ENCODE measurements at regions not wholly inside any gene's neighbourhood (a gene's known extent, or its start where the extent isn't known, plus 50 kb on each side); places are given as distances from the start of the nearest gene placed in this dataset.

DNA sequence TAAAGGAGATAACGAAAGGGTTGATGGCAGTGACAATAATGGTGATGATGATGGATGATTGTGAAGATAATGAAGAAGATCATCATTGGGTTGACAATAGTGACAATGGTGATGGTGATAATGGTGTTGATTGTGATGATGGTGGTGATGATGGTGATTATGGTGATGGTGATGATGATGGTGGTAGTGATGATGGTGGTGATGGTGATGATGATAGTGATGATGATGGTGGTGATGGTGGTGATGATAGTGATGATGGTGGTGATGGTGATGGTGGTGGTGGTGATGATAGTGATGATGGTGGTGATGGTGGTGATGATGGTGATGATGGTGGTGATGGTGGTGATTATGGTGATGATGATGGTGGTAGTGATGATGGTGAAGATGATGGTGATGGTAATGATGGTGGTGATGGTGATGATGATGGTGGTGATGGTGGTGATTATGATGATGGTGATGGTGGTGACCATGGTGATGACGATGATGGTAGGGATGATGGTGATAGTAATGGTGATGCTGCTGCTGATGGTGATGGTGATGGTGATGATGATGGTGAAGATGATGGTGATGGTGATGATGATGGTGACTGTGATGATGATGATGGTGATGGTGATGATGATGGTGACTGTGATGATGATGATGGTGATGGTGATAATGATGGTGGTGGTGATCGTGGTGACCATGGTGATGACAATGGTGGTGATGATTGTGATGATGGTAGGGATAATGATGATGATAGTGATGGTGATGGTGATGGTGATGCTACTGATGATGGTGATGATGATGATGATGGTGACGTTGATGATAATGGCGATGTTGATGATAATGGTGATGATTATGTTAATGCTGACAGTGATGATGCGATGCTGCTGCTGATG is 61.6 kb upstream of the NKX1-1 start:
- no peaks in the 10 kb centered on the region for H3K36me3 ChIP-seq (ENCODE audit: control insufficient read depth in 2 of 2, extremely low read depth in 1 of 2, insufficient read depth in 2 of 2, low read length in 2 of 2)
- no TSS peak for BruUV-seq (replicated peaks)
- no peak overlapping the region for H3K9ac ChIP-seq (replicated peaks; ENCODE audit: extremely low read depth, insufficient read depth, low read length)
- no peak overlapping the region for H3K4me3 ChIP-seq (replicated peaks in 1 of 3; ENCODE audit: insufficient read depth in 1 of 3, low read depth in 1 of 3, low read length in 3 of 3)
- H3K79me2 ChIP-seq (ENCODE audit: control insufficient read depth, insufficient read depth, low read length): no peaks in the 10 kb centered on the region
- TF ChIP-seq MYC (IDR thresholded peaks at IDR 0.05; ENCODE audit: low read depth, low read length): no peak
- TF ChIP-seq FOS (IDR thresholded peaks at IDR 0.05; ENCODE audit: borderline replicate concordance, insufficient read depth, low read length): no peak
- TF ChIP-seq POLR2AphosphoS5 (IDR thresholded peaks at IDR 0.05; ENCODE audit: insufficient read depth, low read depth, low read length): no peak
- TF ChIP-seq POLR2A (IDR thresholded peaks at IDR 0.05; ENCODE audit: low read depth, low read length): no peak
- TF ChIP-seq, protein P1, sequence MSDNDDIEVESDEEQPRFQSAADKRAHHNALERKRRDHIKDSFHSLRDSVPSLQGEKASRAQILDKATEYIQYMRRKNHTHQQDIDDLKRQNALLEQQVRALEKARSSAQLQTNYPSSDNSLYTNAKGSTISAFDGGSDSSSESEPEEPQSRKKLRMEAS (IDR thresholded peaks at IDR 0.05; ENCODE audit: insufficient read depth, insufficient read length): no peak
- TF ChIP-seq, protein P2, sequence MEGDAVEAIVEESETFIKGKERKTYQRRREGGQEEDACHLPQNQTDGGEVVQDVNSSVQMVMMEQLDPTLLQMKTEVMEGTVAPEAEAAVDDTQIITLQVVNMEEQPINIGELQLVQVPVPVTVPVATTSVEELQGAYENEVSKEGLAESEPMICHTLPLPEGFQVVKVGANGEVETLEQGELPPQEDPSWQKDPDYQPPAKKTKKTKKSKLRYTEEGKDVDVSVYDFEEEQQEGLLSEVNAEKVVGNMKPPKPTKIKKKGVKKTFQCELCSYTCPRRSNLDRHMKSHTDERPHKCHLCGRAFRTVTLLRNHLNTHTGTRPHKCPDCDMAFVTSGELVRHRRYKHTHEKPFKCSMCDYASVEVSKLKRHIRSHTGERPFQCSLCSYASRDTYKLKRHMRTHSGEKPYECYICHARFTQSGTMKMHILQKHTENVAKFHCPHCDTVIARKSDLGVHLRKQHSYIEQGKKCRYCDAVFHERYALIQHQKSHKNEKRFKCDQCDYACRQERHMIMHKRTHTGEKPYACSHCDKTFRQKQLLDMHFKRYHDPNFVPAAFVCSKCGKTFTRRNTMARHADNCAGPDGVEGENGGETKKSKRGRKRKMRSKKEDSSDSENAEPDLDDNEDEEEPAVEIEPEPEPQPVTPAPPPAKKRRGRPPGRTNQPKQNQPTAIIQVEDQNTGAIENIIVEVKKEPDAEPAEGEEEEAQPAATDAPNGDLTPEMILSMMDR (IDR thresholded peaks at IDR 0.05; ENCODE audit: extremely low read depth in 1 of 2, insufficient read depth in 1 of 2, low read depth in 1 of 2, low read length in 2 of 2): no peak
- TF ChIP-seq GATA2 (IDR thresholded peaks at IDR 0.05; ENCODE audit: insufficient read depth, insufficient read length, low read depth, low read length): no peak
- no peak for TF ChIP-seq EZH2 (IDR thresholded peaks at IDR 0.05; ENCODE audit: borderline replicate concordance, low read depth, low read length, severe bottlenecking)
- no peak for TF ChIP-seq JUN (IDR thresholded peaks at IDR 0.05; ENCODE audit: borderline replicate concordance, insufficient read depth, insufficient read length, low read depth)
- H3K9me1 ChIP-seq (replicated peaks; ENCODE audit: control insufficient read depth, extremely low read depth, insufficient read depth, low read length): no peaks in the 10 kb centered on the region
- CTCF ChIA-PET: no interaction called here
- peaks cover 0 to 4% of the 10 kb centered on the region in 2 experiments for H3K27me3 ChIP-seq (ENCODE audit: control insufficient read depth in 2 of 2, insufficient read depth in 2 of 2, low read length in 2 of 2)
- no peak overlapping the region for H2AFZ ChIP-seq (ENCODE audit: low read depth, low read length)
- H3K9me3 ChIP-seq (replicated peaks; ENCODE audit: control insufficient read depth, insufficient read depth, low read length): no peaks in the 10 kb centered on the region
- POLR2A ChIA-PET: no interaction called here
- dilution Hi-C loops (cut with MboI; ENCODE audit: extremely low pct_ligation_motif_present, low sequenced_read_pairs) (no loop called here), intact Hi-C loops (cut with micrococcal nuclease) (no loop called here)
- H3K4me2 ChIP-seq (ENCODE audit: insufficient read depth, low read length): no peak overlapping the region
- no peaks in the 10 kb centered on the region for H4K20me1 ChIP-seq (replicated peaks; ENCODE audit: control insufficient read depth, extremely low read depth, insufficient read depth, low read length)
- H3K27ac ChIP-seq (ENCODE audit: insufficient read depth, low read depth, low read length): no peak overlapping the region
- H3K4me1 ChIP-seq (ENCODE audit: control insufficient read depth, extremely low read depth, insufficient read depth, low read length): no peaks in the 10 kb centered on the region
- FAIRE-seq (no peak), DNase-seq (ENCODE audit: low read depth, low spot score) (no peak)

Measured in endothelial cell of umbilical vein (primary cell).